ENCODE measurements at regions not wholly inside any gene's neighbourhood (a gene's known extent, or its start where the extent isn't known, plus 50 kb on each side); places are given as distances from the start of the nearest gene placed in this dataset.
"Not testable (repeated sequence)": the region's sequence is repeated elsewhere in the genome, so short reads cannot be mapped to it uniquely, and the experiment has no call there.

DNA sequence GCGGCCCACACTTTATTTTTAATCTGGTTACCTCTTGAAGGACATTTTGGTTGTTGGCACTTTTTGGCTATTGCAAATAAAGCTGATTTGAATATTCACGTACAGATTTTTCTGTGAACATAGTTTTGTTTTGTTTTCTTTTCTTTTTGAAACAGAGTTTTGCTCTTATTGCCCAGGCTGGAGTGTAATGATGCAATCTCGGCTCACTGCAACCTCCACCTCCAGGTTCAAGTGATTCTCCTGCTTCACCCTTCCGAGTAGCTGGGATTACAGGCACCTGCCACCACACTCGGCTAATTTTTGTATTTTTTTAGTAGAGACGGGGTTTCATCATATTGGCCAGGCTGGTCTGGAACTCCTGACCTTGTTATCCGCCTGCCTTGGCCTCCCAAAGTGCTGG is 99.7 kb downstream of the NDFIP1 start:
- TF ChIP-seq, protein P1, sequence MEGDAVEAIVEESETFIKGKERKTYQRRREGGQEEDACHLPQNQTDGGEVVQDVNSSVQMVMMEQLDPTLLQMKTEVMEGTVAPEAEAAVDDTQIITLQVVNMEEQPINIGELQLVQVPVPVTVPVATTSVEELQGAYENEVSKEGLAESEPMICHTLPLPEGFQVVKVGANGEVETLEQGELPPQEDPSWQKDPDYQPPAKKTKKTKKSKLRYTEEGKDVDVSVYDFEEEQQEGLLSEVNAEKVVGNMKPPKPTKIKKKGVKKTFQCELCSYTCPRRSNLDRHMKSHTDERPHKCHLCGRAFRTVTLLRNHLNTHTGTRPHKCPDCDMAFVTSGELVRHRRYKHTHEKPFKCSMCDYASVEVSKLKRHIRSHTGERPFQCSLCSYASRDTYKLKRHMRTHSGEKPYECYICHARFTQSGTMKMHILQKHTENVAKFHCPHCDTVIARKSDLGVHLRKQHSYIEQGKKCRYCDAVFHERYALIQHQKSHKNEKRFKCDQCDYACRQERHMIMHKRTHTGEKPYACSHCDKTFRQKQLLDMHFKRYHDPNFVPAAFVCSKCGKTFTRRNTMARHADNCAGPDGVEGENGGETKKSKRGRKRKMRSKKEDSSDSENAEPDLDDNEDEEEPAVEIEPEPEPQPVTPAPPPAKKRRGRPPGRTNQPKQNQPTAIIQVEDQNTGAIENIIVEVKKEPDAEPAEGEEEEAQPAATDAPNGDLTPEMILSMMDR (IDR thresholded peaks at IDR 0.05), result not testable (repeated sequence)
- not testable (repeated sequence) for TF ChIP-seq EP300 (IDR thresholded peaks at IDR 0.05)
